Sigmoid colon (tissue), 6 donors: ENCODE measurements at regions not wholly inside any gene's neighbourhood (a gene's known extent, or its start where the extent isn't known, plus 50 kb on each side); places are given as distances from the start of the nearest gene placed in this dataset.

Experiments used
- DNase-seq: peaks from one replicate; pipeline ENCODE4 v3.0.0-alpha.2; 2019
- H3K27ac ChIP-seq, 4 donors: fragments of 200-600 bp; sonication (generic); one replicate each; pipeline ENCODE4 v1.5.1; 2016 to 2019; ENCODE audit warnings: mild to moderate bottlenecking in 1 of 4
- H3K27me3 ChIP-seq, 3 donors: fragments of 200-600 bp; sonication (generic); one replicate each; pipeline ENCODE4 v1.5.1; 2019; ENCODE audit warnings: mild to moderate bottlenecking in 1 of 3
- H3K36me3 ChIP-seq, 4 donors: fragments of 200-600 bp; sonication (generic); one replicate each; pipeline ENCODE4 v1.5.1; 2016 to 2019
- H3K4me1 ChIP-seq, 4 donors: fragments of 200-600 bp; sonication (generic); one replicate each; pipeline ENCODE4 v1.5.1; 2017 to 2019
- H3K4me3 ChIP-seq, 4 donors: fragments of 200-600 bp; sonication (generic); one replicate each; pipeline ENCODE4 v1.5.1; 2017 to 2019; ENCODE audit warnings: mild to moderate bottlenecking in 2 of 4, moderate library complexity in 1 of 4
- H3K9me3 ChIP-seq, 4 donors: fragments of 200-600 bp in 3 of 4; sonication (generic) in 3 of 4; one replicate each; pipeline versions ENCODE4 v1.5.1 to v1.6.1; 2013 to 2019
- CTCF ChIP-seq, 4 experiments: fragments of 450-650 bp in 3 of 4; fragments of 200-600 bp in 1 of 4; IDR thresholded peaks; one replicate each; pipeline ENCODE4 v1.5.1; 2016 to 2019; ENCODE audit warnings: antibody characterized with exemption in 4 of 4, mild to moderate bottlenecking in 3 of 4, moderate library complexity in 2 of 4
- EP300 ChIP-seq, 4 donors: sonication (generic); formaldehyde crosslinking; IDR thresholded peaks; one replicate each; pipeline ENCODE4 v1.6.1; 2017; ENCODE audit warnings: antibody characterized with exemption in 4 of 4
- POLR2A ChIP-seq, 2 donors: fragments of 450-650 bp; IDR thresholded peaks; one replicate each; pipeline ENCODE4 v1.6.1; 2016; ENCODE audit warnings: antibody characterized with exemption in 2 of 2, mild to moderate bottlenecking in 2 of 2, moderate library complexity in 2 of 2
- POLR2AphosphoS5 ChIP-seq, 4 donors: sonication (generic); formaldehyde crosslinking; IDR thresholded peaks; one replicate each; pipeline ENCODE4 v1.6.1; 2017; ENCODE audit warnings: antibody characterized with exemption in 4 of 4
- WGBS, 2 donors: extraction: QIAGEN DNeasy Blood & Tissue Kit; methylation state at CpG; one replicate each; pipeline ENCODE4 v1.1.7; 2013; 5-methylcytosine and 5-hydroxymethylcytosine counted together
- intact Hi-C: fragments of 100-400 bp; cut with DNase I; formaldehyde crosslinking; loops from one replicate; pipeline ENCODE4 v1.15.1; 2023
- donor health status: healthy with polysubstance abuse.
- donor health status: healthy.

GRCh38 chr5:14060218-14060617 lies 82.9 kb upstream of the TRIO start:
- WGBS, 2 donors: 31 to 64% methylated on average over 3 of the region's 3 CpGs
- Histone ChIP-seq H3K4me1 (no peaks in the 10 kb centered on the region), H3K4me3 (no peak overlapping the region), H3K36me3 (no peaks in the 10 kb centered on the region), H3K9me3 (no peaks in the 10 kb centered on the region), H3K27me3 (no peaks in the 10 kb centered on the region), H3K27ac (no peak overlapping the region)
- TF ChIP-seq EP300 (IDR thresholded peaks at IDR 0.05) (no peak), CTCF (IDR thresholded peaks at IDR 0.05) (no peak)
- no peak for DNase-seq
- intact Hi-C loops: no loop called here

GRCh38 chr5:14059810-14060209 lies 83.3 kb upstream of the TRIO start:
- Histone ChIP-seq H3K36me3 (no peaks in the 10 kb centered on the region), H3K4me3 (no peak overlapping the region), H3K27ac (no peak overlapping the region), H3K27me3 (no peaks in the 10 kb centered on the region), H3K9me3 (no peaks in the 10 kb centered on the region), H3K4me1 (no peaks in the 10 kb centered on the region)
- DNase-seq: no peak
- WGBS, 2 donors: 80 to 89% methylated on average over 2 of the region's 2 CpGs
- TF ChIP-seq EP300 (IDR thresholded peaks at IDR 0.05) (no peak), POLR2A (IDR thresholded peaks at IDR 0.05) (no peak), POLR2AphosphoS5 (IDR thresholded peaks at IDR 0.05) (no peak), CTCF (IDR thresholded peaks at IDR 0.05) (no peak)
- intact Hi-C loops: no loop called here

GRCh38 chr5:14057289-14057688 lies 85.9 kb upstream of the TRIO start:
- WGBS, 2 donors: 65 to 68% methylated on average over 7 of the region's 7 CpGs
- H3K9me3 ChIP-seq: no peaks in the 10 kb centered on the region

GRCh38 chr5:14056039-14056438 lies 87.1 kb upstream of the TRIO start:
- no peaks in the 10 kb centered on the region for H3K9me3 ChIP-seq
- no peak overlapping the region for H3K4me3 ChIP-seq
- H3K27ac ChIP-seq: no peak overlapping the region
- no peaks in the 10 kb centered on the region for H3K36me3 ChIP-seq
- TF ChIP-seq POLR2AphosphoS5 (IDR thresholded peaks at IDR 0.05) (no peak), CTCF (IDR thresholded peaks at IDR 0.05) (no peak), POLR2A (IDR thresholded peaks at IDR 0.05) (no peak), EP300 (IDR thresholded peaks at IDR 0.05) (no peak)
- no peaks in the 10 kb centered on the region for H3K4me1 ChIP-seq
- intact Hi-C loops: no loop called here
- no peaks in the 10 kb centered on the region for H3K27me3 ChIP-seq
- no peak for DNase-seq
- 93 to 95% methylated on average over 4 of the region's 4 CpGs for WGBS, 2 donors

More at GRCh38 chr5:14057289-14057688, 85.9 kb upstream of the TRIO start:
- Histone ChIP-seq H3K36me3 (no peaks in the 10 kb centered on the region), H3K27ac (no peak overlapping the region), H3K27me3 (no peaks in the 10 kb centered on the region), H3K4me1 (no peaks in the 10 kb centered on the region), H3K4me3 (no peak overlapping the region)
- no peak for TF ChIP-seq CTCF (IDR thresholded peaks at IDR 0.05)
- TF ChIP-seq POLR2A (IDR thresholded peaks at IDR 0.05): no peak
- no peak for TF ChIP-seq EP300 (IDR thresholded peaks at IDR 0.05)
- no peak for TF ChIP-seq POLR2AphosphoS5 (IDR thresholded peaks at IDR 0.05)
- no peak for DNase-seq
- intact Hi-C loops: no loop called here
